Ovary (tissue), 7 donors: ENCODE measurements at regions not wholly inside any gene's neighbourhood (a gene's known extent, or its start where the extent isn't known, plus 50 kb on each side); places are given as distances from the start of the nearest gene placed in this dataset.

Experiments used
- DNase-seq, 5 donors: peaks; one replicate each; pipeline ENCODE4 v3.0.0-alpha.2; 2019 to 2020
- H3K27ac ChIP-seq, 2 donors: fragments of 200-600 bp; one replicate each; pipeline versions ENCODE4 v1.5.1 to v1.8.0; 2019 to 2022
- H3K27me3 ChIP-seq: fragments of 200-600 bp; one replicate; pipeline ENCODE4 v1.8.0; 2022
- H3K36me3 ChIP-seq: fragments of 200-600 bp; sonication (generic); one replicate; pipeline ENCODE4 v1.5.1; 2019
- H3K4me1 ChIP-seq: one replicate; pipeline ENCODE4 v1.8.1; 2013; ENCODE audit warnings: mild to moderate bottlenecking, moderate library complexity; ENCODE audit not compliant: insufficient read depth
- H3K4me3 ChIP-seq: fragments of 200-600 bp; sonication (generic); one replicate; pipeline ENCODE4 v1.5.1; 2017
- H3K9me3 ChIP-seq, 2 donors: fragments of 200-600 bp in 1 of 2; sonication (generic) in 1 of 2; one replicate each; pipeline versions ENCODE4 v1.5.1 to v1.8.1; 2013 to 2019; ENCODE audit warnings: mild to moderate bottlenecking in 1 of 2, moderate library complexity in 1 of 2
- EP300 ChIP-seq: sonication (generic); formaldehyde crosslinking; IDR thresholded peaks from one replicate; pipeline ENCODE4 v1.6.1; 2017; ENCODE audit warnings: antibody characterized with exemption
- POLR2A ChIP-seq: fragments of 450-650 bp; IDR thresholded peaks from one replicate; pipeline ENCODE4 v1.6.1; 2017; ENCODE audit warnings: antibody characterized with exemption, mild to moderate bottlenecking, moderate library complexity
- WGBS, 3 donors: extraction: QIAGEN DNeasy Blood & Tissue Kit in 1 of 3; methylation state at CpG; one replicate each; pipeline versions ENCODE4 v1.1.5 to v1.1.7; 2013 to 2017; 5-methylcytosine and 5-hydroxymethylcytosine counted together
- intact Hi-C, 4 donors: fragments of 100-400 bp; cut with DNase I; formaldehyde crosslinking; loops; one replicate each; pipeline versions ENCODE4 v1.11.0 to v1.15.1; 2022 to 2023
- TF ChIP-seq, protein P1 (sequence below), 3 donors: fragments of 450-650 bp in 2 of 3; fragments of 200-600 bp in 1 of 3; IDR thresholded peaks; one replicate each; pipeline versions ENCODE4 v1.5.1 to v1.8.0; 2016 to 2022; ENCODE audit warnings: antibody characterized with exemption in 3 of 3, mild to moderate bottlenecking in 1 of 3
- donor health status: DM: no; HTN: no; CAD: no; lungs with moderate emphysema.
- donor health status: DM: no; HTN: no; CAD: no.
- donor health status: Bipolar disorder and iron deficiency.
- donor health status: DM: no; HTN: no; CAD: no.
- donor health status: DM: yes; HTN: yes; CAD: no.

DNA sequence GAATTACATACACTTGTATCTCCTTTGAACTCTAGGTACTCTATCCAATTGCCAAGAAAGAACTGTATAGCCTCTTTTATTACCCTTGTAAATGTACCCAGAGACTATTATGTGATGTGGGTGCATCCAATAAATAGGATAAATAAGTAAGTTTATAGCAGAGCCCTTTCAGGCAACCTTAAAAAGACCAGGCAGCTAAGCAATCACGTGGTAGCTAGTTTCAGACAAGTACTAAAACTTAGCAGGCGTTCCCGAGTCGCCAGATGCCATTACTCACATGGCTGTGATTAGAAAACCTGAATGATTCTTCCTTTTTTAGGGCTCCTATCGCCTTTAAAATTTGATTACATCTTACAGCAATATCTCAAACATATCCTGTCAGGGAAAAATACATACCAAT lies 1303.0 kb downstream of the EFNB2 start:
- no peak overlapping the region for H3K27ac ChIP-seq
- WGBS, 3 donors, result 9 to 30% (median 16%) methylated on average over 5 of the region's 5 CpGs
- intact Hi-C loops, result no loop called here
- no peaks in the 10 kb centered on the region for H3K27me3 ChIP-seq
- H3K36me3 ChIP-seq, result no peaks in the 10 kb centered on the region
- H3K4me1 ChIP-seq, result no peaks in the 10 kb centered on the region
- TF ChIP-seq EP300, result no peak
- TF ChIP-seq, protein P1, sequence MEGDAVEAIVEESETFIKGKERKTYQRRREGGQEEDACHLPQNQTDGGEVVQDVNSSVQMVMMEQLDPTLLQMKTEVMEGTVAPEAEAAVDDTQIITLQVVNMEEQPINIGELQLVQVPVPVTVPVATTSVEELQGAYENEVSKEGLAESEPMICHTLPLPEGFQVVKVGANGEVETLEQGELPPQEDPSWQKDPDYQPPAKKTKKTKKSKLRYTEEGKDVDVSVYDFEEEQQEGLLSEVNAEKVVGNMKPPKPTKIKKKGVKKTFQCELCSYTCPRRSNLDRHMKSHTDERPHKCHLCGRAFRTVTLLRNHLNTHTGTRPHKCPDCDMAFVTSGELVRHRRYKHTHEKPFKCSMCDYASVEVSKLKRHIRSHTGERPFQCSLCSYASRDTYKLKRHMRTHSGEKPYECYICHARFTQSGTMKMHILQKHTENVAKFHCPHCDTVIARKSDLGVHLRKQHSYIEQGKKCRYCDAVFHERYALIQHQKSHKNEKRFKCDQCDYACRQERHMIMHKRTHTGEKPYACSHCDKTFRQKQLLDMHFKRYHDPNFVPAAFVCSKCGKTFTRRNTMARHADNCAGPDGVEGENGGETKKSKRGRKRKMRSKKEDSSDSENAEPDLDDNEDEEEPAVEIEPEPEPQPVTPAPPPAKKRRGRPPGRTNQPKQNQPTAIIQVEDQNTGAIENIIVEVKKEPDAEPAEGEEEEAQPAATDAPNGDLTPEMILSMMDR (IDR thresholded peaks at IDR 0.05), result no peak
- no peak for TF ChIP-seq POLR2A
- H3K9me3 ChIP-seq, result no peaks in the 10 kb centered on the region
- DNase-seq, result no peak
- H3K4me3 ChIP-seq, result no peak overlapping the region

DNA sequence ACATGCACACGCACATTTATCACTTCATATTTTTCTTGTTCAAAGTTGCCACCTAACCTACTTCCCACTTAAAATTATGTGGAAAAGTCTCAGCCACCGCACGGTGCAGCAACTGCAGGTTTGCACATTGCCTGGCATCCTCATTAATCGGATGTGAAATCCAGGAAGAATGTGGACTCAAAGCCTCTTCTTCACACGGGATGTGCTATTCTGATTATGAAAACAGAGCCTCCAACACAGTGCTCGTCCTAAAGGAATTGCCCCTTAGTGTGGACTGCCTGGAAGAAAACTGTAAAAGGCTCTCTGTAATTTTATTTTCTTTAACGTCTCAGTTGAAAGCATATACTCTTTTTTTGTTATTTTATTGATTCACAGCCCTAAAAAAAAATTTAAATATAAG lies 1303.5 kb downstream of the EFNB2 start:
- intact Hi-C loops, result no loop called here
- no peaks in the 10 kb centered on the region for H3K27me3 ChIP-seq
- no peak overlapping the region for H3K4me3 ChIP-seq
- TF ChIP-seq POLR2A (no peak), EP300 (no peak)
- TF ChIP-seq, protein P1 (IDR thresholded peaks at IDR 0.05), result no peak
- H3K27ac ChIP-seq, result no peak overlapping the region
- no peak for DNase-seq
- no peaks in the 10 kb centered on the region for H3K4me1 ChIP-seq
- no peaks in the 10 kb centered on the region for H3K9me3 ChIP-seq
- H3K36me3 ChIP-seq, result no peaks in the 10 kb centered on the region
- WGBS, 3 donors, result 63 to 74% (median 69%) methylated on average over 7 of the region's 7 CpGs

GRCh38 chr13:105231579-105231978 lies 1303.9 kb downstream of the EFNB2 start:
- Histone ChIP-seq H3K4me3 (no peak overlapping the region), H3K27me3 (no peaks in the 10 kb centered on the region), H3K9me3 (no peaks in the 10 kb centered on the region), H3K27ac (no peak overlapping the region), H3K36me3 (no peaks in the 10 kb centered on the region), H3K4me1 (no peaks in the 10 kb centered on the region)
- intact Hi-C loops, result no loop called here
- 85 to 93% (median 86%) methylated on average over 2 of the region's 2 CpGs for WGBS, 3 donors
- DNase-seq, result no peak
- TF ChIP-seq, protein P1 (IDR thresholded peaks at IDR 0.05), result no peak
- no peak for TF ChIP-seq EP300
- no peak for TF ChIP-seq POLR2A

- Histone ChIP-seq H3K4me1 (no peaks in the 10 kb centered on the region), H3K9me3 (no peaks in the 10 kb centered on the region), H3K27ac (no peak overlapping the region), H3K36me3 (no peaks in the 10 kb centered on the region), H3K27me3 (no peaks in the 10 kb centered on the region), H3K4me3 (no peak overlapping the region)
- TF ChIP-seq, protein P1 (IDR thresholded peaks at IDR 0.05), result no peak
- TF ChIP-seq EP300, result no peak
- TF ChIP-seq POLR2A, result no peak
- DNase-seq, result no peak
- WGBS, 3 donors, result 22 to 49% (median 29%) methylated on average over 4 of the region's 4 CpGs
- intact Hi-C loops, result no loop called here
Observed at GRCh38 chr13:105220881-105221280, 1314.6 kb downstream of the EFNB2 start.

- Histone ChIP-seq H3K36me3 (no peaks in the 10 kb centered on the region), H3K4me3 (no peak overlapping the region), H3K27me3 (no peaks in the 10 kb centered on the region), H3K4me1 (no peaks in the 10 kb centered on the region), H3K9me3 (no peaks in the 10 kb centered on the region), H3K27ac (no peak overlapping the region)
- intact Hi-C loops, result no loop called here
- DNase-seq, result no peak
- WGBS, 3 donors, result 84 to 88% (median 85%) methylated on average over 8 of the region's 8 CpGs
- TF ChIP-seq POLR2A (no peak), EP300 (no peak)
- TF ChIP-seq, protein P1 (IDR thresholded peaks at IDR 0.05), result no peak
Observed at GRCh38 chr13:105220063-105220462, 1315.4 kb downstream of the EFNB2 start.
